ENCODE measurements at regions not wholly inside any gene's neighbourhood (a gene's known extent, or its start where the extent isn't known, plus 50 kb on each side); places are given as distances from the start of the nearest gene placed in this dataset.

DNA sequence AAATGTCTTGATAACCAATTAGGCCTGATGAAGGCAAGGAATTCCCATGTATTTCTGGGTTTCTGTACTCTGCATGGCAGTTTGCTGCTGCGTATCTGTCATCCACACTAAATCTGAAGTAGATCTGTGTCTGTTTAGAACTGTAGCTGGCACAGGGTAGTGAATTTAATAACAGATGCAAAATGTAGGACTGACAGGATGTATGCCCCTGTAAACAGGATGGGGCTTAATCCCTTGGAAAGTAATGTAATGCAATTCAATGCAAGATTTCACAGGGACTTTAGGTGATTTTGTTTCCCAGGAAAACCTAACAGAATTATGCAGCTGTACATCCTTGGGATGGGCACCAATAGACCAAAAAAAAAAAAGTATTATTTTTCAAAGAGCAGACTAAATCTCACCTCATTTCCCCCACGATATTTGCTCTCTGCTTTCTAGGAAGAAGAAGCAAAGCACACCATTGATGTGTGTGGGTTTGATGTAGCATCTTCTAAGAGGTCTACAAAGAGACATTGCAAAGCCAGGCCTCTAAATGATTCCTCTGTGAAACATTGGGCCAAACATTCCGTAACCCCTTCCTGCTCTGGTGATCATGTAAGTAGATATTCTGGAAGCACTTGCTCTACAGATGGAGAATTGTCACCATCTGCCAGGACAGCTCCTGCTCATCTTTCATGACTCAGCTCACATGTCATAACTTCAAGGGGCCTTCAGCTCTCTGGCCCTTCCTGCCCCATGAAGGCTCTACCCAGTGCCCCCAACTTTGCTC lies 464.3 kb upstream of the RGMA start:
- TF ChIP-seq, protein P1, sequence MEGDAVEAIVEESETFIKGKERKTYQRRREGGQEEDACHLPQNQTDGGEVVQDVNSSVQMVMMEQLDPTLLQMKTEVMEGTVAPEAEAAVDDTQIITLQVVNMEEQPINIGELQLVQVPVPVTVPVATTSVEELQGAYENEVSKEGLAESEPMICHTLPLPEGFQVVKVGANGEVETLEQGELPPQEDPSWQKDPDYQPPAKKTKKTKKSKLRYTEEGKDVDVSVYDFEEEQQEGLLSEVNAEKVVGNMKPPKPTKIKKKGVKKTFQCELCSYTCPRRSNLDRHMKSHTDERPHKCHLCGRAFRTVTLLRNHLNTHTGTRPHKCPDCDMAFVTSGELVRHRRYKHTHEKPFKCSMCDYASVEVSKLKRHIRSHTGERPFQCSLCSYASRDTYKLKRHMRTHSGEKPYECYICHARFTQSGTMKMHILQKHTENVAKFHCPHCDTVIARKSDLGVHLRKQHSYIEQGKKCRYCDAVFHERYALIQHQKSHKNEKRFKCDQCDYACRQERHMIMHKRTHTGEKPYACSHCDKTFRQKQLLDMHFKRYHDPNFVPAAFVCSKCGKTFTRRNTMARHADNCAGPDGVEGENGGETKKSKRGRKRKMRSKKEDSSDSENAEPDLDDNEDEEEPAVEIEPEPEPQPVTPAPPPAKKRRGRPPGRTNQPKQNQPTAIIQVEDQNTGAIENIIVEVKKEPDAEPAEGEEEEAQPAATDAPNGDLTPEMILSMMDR (conservative IDR thresholded peaks at IDR 0.05; ENCODE audit: low read depth, low read length) = no peak
- TF ChIP-seq MAFK (IDR thresholded peaks at IDR 0.05; ENCODE audit: low read depth, low read length) (no peak), POLR2A (IDR thresholded peaks at IDR 0.05; ENCODE audit: low read depth, low read length) (no peak), RFX5 (IDR thresholded peaks at IDR 0.05; ENCODE audit: low read depth, low read length) (no peak), RAD21 (IDR thresholded peaks at IDR 0.05; ENCODE audit: low read length) (no peak), BHLHE40 (IDR thresholded peaks at IDR 0.05; ENCODE audit: low read depth, low read length) (no peak), SMC3 (IDR thresholded peaks at IDR 0.05; ENCODE audit: low read depth, low read length) (no peak)
